Keratinocyte (primary cell): ENCODE measurements at regions not wholly inside any gene's neighbourhood (a gene's known extent, or its start where the extent isn't known, plus 50 kb on each side); places are given as distances from the start of the nearest gene placed in this dataset.
A peak's percentile ranks its signal among the peaks of the same experiment; 100 is the strongest.

Experiments used
- DNase-seq: peaks from one replicate; pipeline ENCODE4 v3.0.0-alpha.2; 2011; ENCODE audit warnings: low read depth, missing footprints, low spot score
- FAIRE-seq: peaks from 2 replicates; lab custom pipeline; 2011; peaks lifted over from hg19 to GRCh38; lab: Jason Lieb, UNC
- H2AFZ ChIP-seq: 2 replicates; pipeline ENCODE4 v1.6.0; 2012; ENCODE audit warnings: low read length, control low read depth, inconsistent platforms; ENCODE audit not compliant: control insufficient read depth
- H3K27ac ChIP-seq: 2 replicates; pipeline ENCODE4 v1.5.1; 2011; ENCODE audit warnings: low read length; ENCODE audit not compliant: control insufficient read depth, insufficient read depth
- H3K27me3 ChIP-seq: 3 replicates; pipeline ENCODE4 v1.6.0; 2011; ENCODE audit warnings: low read length; ENCODE audit not compliant: control insufficient read depth, insufficient read depth; ENCODE audit errors: extremely low read depth
- H3K36me3 ChIP-seq, 2 experiments: 2 replicates in 1 of 2; 3 replicates in 1 of 2; pipeline ENCODE4 v1.5.1; 2011; ENCODE audit warnings: low read length in 2 of 2, mild to moderate bottlenecking in 1 of 2; ENCODE audit not compliant: control insufficient read depth in 2 of 2, insufficient read depth in 2 of 2; ENCODE audit errors: extremely low read depth in 1 of 2
- H3K4me1 ChIP-seq: 3 replicates; pipeline ENCODE4 v1.5.1; 2011; ENCODE audit warnings: low read length; ENCODE audit not compliant: control insufficient read depth, insufficient read depth; ENCODE audit errors: extremely low read depth
- H3K4me2 ChIP-seq: 3 replicates; pipeline ENCODE4 v1.6.0; 2011; ENCODE audit warnings: low read depth, low read length; ENCODE audit not compliant: control insufficient read depth, insufficient read depth; ENCODE audit errors: extremely low read depth
- H3K4me3 ChIP-seq, 3 experiments: fragments of 200-600 bp in 1 of 3; sonication (generic) in 1 of 3; 2 replicates in 2 of 3; 3 replicates in 1 of 3; pipeline ENCODE4 v1.5.1; 2011 to 2016; ENCODE audit warnings: low read length in 3 of 3, mild to moderate bottlenecking in 3 of 3, control low read depth in 2 of 3, inconsistent platforms in 1 of 3, low read depth in 1 of 3, mixed read lengths in 1 of 3, mixed run types in 1 of 3, moderate library complexity in 1 of 3; ENCODE audit not compliant: control insufficient read depth in 2 of 3, insufficient read depth in 2 of 3; ENCODE audit errors: extremely low read depth in 1 of 3
- H3K79me2 ChIP-seq: 2 replicates; pipeline ENCODE4 v1.6.0; 2012; ENCODE audit warnings: low read length; ENCODE audit not compliant: control insufficient read depth, insufficient read depth
- H3K9ac ChIP-seq: 3 replicates; pipeline ENCODE4 v1.6.0; 2011; ENCODE audit warnings: low read length; ENCODE audit not compliant: control insufficient read depth, insufficient read depth; ENCODE audit errors: extremely low read depth
- H3K9me1 ChIP-seq: 3 replicates; pipeline ENCODE4 v1.6.0; 2011; ENCODE audit warnings: low read length; ENCODE audit not compliant: control insufficient read depth, insufficient read depth; ENCODE audit errors: extremely low read depth
- H3K9me3 ChIP-seq: 2 replicates; pipeline ENCODE4 v1.5.1; 2012; ENCODE audit warnings: low read depth, low read length; ENCODE audit not compliant: control insufficient read depth
- H4K20me1 ChIP-seq: 3 replicates; pipeline ENCODE4 v1.6.0; 2011; ENCODE audit warnings: low read length; ENCODE audit not compliant: control insufficient read depth, insufficient read depth; ENCODE audit errors: extremely low read depth
- CTCF ChIP-seq, 3 experiments: IDR thresholded peaks in 1 of 3; conservative IDR thresholded peaks in 1 of 3; optimal IDR thresholded peaks in 1 of 3; 2 replicates in 2 of 3; 3 replicates in 1 of 3; pipeline versions ENCODE3 to v1.5.1; 2011; ENCODE audit warnings: low read length in 3 of 3, mild to moderate bottlenecking in 3 of 3, moderate library complexity in 2 of 3, control low read depth in 1 of 3, inconsistent platforms in 1 of 3; ENCODE audit not compliant: insufficient read depth in 2 of 3; ENCODE audit errors: extremely low read depth in 1 of 3
- EZH2 ChIP-seq: IDR thresholded peaks from one replicate; pipeline ENCODE4 v1.6.1; 2012; ENCODE audit warnings: inconsistent platforms, mild to moderate bottlenecking, low read length, moderate library complexity
- dilution Hi-C: fragments of 300-500 bp; cut with MboI; formaldehyde crosslinking; loops from one replicate; pipeline ENCODE4 v1.7.0; 2020; ENCODE audit warnings: low sequenced_read_pairs; ENCODE audit not compliant: extremely low pct_ligation_motif_present

- H3K4me3 ChIP-seq: no peak overlapping the region
- H2AFZ ChIP-seq: no peak overlapping the region
- TF ChIP-seq CTCF (optimal IDR thresholded peaks at IDR 0.05 in 1 of 3, IDR thresholded peaks at IDR 0.05 in 1 of 3, conservative IDR thresholded peaks at IDR 0.05 in 1 of 3; ENCODE audit: extremely low read depth in 1 of 3, insufficient read depth in 2 of 3, low read length in 3 of 3): peak in 1 of 3 experiments; percentile 13
- TF ChIP-seq EZH2: no peak
- no peaks in the 10 kb centered on the region for H3K36me3 ChIP-seq
- DNase-seq (no peak), FAIRE-seq (no peak)
- H3K4me2 ChIP-seq: no peak overlapping the region
- no peaks in the 10 kb centered on the region for H3K79me2 ChIP-seq
- H4K20me1 ChIP-seq: no peaks in the 10 kb centered on the region
- H3K9me1 ChIP-seq: no peaks in the 10 kb centered on the region
- no peaks in the 10 kb centered on the region for H3K4me1 ChIP-seq
- no peaks in the 10 kb centered on the region for H3K27me3 ChIP-seq
- H3K9ac ChIP-seq: no peak overlapping the region
- peaks cover 3% of the 10 kb centered on the region for H3K9me3 ChIP-seq
- dilution Hi-C loops: no loop called here
- H3K27ac ChIP-seq: no peak overlapping the region
Measured at GRCh38 chr2:41496908-41497307, 550.9 kb upstream of the PKDCC start.

- no peaks in the 10 kb centered on the region for H3K27me3 ChIP-seq
- no peak for TF ChIP-seq EZH2
- no peak for TF ChIP-seq CTCF (optimal IDR thresholded peaks at IDR 0.05 in 1 of 3, IDR thresholded peaks at IDR 0.05 in 1 of 3, conservative IDR thresholded peaks at IDR 0.05 in 1 of 3; ENCODE audit: extremely low read depth in 1 of 3, insufficient read depth in 2 of 3, low read length in 3 of 3)
- H3K27ac ChIP-seq: no peak overlapping the region
- H3K9me3 ChIP-seq: peaks cover 3% of the 10 kb centered on the region
- H2AFZ ChIP-seq: no peak overlapping the region
- no peaks in the 10 kb centered on the region for H3K36me3 ChIP-seq
- no peak overlapping the region for H3K4me3 ChIP-seq
- FAIRE-seq (no peak), DNase-seq (no peak)
- H3K4me2 ChIP-seq: no peak overlapping the region
- no peaks in the 10 kb centered on the region for H3K9me1 ChIP-seq
- dilution Hi-C loops: no loop called here
- no peaks in the 10 kb centered on the region for H3K79me2 ChIP-seq
- no peaks in the 10 kb centered on the region for H3K4me1 ChIP-seq
- no peaks in the 10 kb centered on the region for H4K20me1 ChIP-seq
- H3K9ac ChIP-seq: no peak overlapping the region
Measured at GRCh38 chr2:41498781-41499180, 549.0 kb upstream of the PKDCC start.
